GM12878 (cell line): ENCODE measurements at regions not wholly inside any gene's neighbourhood (a gene's known extent, or its start where the extent isn't known, plus 50 kb on each side); places are given as distances from the start of the nearest gene placed in this dataset.

Experiments
- ATAC-seq: fragments of 200-7000 bp; cut with Tn5 transposase; 3 replicates; pipeline ENCODE4 v1.9.1; 2020; ENCODE audit warnings: mild to moderate bottlenecking, moderate library complexity
- BruUV-seq: library from RNA; stranded (reverse); fragments of 400-500 nt; replicated peaks from 2 replicates; lab custom pipeline; 2021; lab: Mats Ljungman, UMichigan
- CTCF ChIA-PET: fragments of 300-600 bp; sonication (Branson Sonifier 250); formaldehyde crosslinking; extraction: SDS; loops from one replicate; lab custom pipeline; 2021; ENCODE audit warnings: inconsistent platforms; lab: Yijun Ruan, JAX
- POLR2A ChIA-PET: fragments of 350-600 bp; formaldehyde crosslinking; extraction: SDS; loops from one replicate; lab custom pipeline; 2021; ENCODE audit warnings: inconsistent platforms; lab: Charles Lee
- RAD21 ChIA-PET: fragments of 300-600 bp; sonication (Branson Sonifier 250); formaldehyde crosslinking; loops from one replicate; lab custom pipeline; 2023; ENCODE audit warnings: antibody characterized with exemption; ENCODE audit not compliant: unreplicated experiment; lab: Charles Lee
- SMC1A ChIA-PET: fragments of 300-600 bp; sonication (Branson Sonifier 250); formaldehyde crosslinking; loops from one replicate; lab custom pipeline; 2023; ENCODE audit not compliant: unreplicated experiment, uncharacterized antibody; lab: Charles Lee
- DNase-seq: peaks from one replicate; pipeline ENCODE4 v3.0.0-alpha.2; 2011; ENCODE audit warnings: low read depth, low spot score
- FAIRE-seq: peaks from 3 replicates; lab custom pipeline; 2011; peaks lifted over from hg19 to GRCh38; lab: Jason Lieb, UNC
- H2AFZ ChIP-seq: 2 replicates; pipeline ENCODE4 v1.6.0; 2011; ENCODE audit warnings: low read depth, low read length, control low read depth; ENCODE audit not compliant: control insufficient read depth
- H3K27ac ChIP-seq: 2 replicates; pipeline ENCODE4 v1.5.1; 2011; ENCODE audit warnings: control low read depth; ENCODE audit not compliant: control insufficient read depth, insufficient read depth
- H3K27me3 ChIP-seq, 2 experiments: replicated peaks in 1 of 2; 2 replicates each; pipeline versions ENCODE4 v1.6.0 to v1.6.1; 2011; ENCODE audit warnings: low read length in 1 of 2; ENCODE audit not compliant: control insufficient read depth in 2 of 2, insufficient read depth in 2 of 2
- H3K36me3 ChIP-seq, 2 experiments: 2 replicates each; pipeline ENCODE4 v1.5.1; 2011; ENCODE audit warnings: low read length in 1 of 2; ENCODE audit not compliant: control insufficient read depth in 2 of 2, insufficient read depth in 2 of 2
- H3K4me1 ChIP-seq: 2 replicates; pipeline ENCODE4 v1.6.1; 2011; ENCODE audit warnings: mild to moderate bottlenecking, low read length, moderate library complexity, mixed read lengths; ENCODE audit not compliant: control insufficient read depth, insufficient read depth
- H3K4me2 ChIP-seq: 2 replicates; pipeline ENCODE4 v1.6.0; 2011; ENCODE audit warnings: control low read depth; ENCODE audit not compliant: control insufficient read depth, insufficient read depth
- H3K4me3 ChIP-seq: fragments of 200-600 bp; sonication (generic); 2 replicates; pipeline ENCODE4 v1.5.1; 2016
- H3K79me2 ChIP-seq: 2 replicates; pipeline ENCODE4 v1.6.0; 2011; ENCODE audit warnings: low read length; ENCODE audit not compliant: control insufficient read depth, insufficient read depth
- H3K9ac ChIP-seq: 2 replicates; pipeline ENCODE4 v1.8.0; 2011; ENCODE audit warnings: low read length, control low read depth, mixed read lengths; ENCODE audit not compliant: control insufficient read depth, insufficient read depth
- H3K9me3 ChIP-seq: replicated peaks from 3 replicates; pipeline ENCODE4 v1.5.1; 2011; ENCODE audit warnings: mild to moderate bottlenecking, low read length; ENCODE audit not compliant: control insufficient read depth, insufficient read depth
- H4K20me1 ChIP-seq: 2 replicates; pipeline ENCODE4 v1.6.0; 2011; ENCODE audit not compliant: control insufficient read depth, insufficient read depth
- CEBPZ ChIP-seq: fragments of 150-350 bp; IDR thresholded peaks from 2 replicates; pipeline ENCODE4 v1.6.1; 2016; ENCODE audit warnings: low read depth, low read length
- CHD1 ChIP-seq: IDR thresholded peaks from 2 replicates; pipeline ENCODE4 v1.6.1; 2012; ENCODE audit warnings: low read depth, low read length, improper control_type of control experiment
- CHD2 ChIP-seq: IDR thresholded peaks from 2 replicates; pipeline ENCODE4 v1.6.1; 2011; ENCODE audit warnings: low read depth, low read length, improper control_type of control experiment, borderline replicate concordance
- FOXK2 ChIP-seq: fragments of 450-650 bp; IDR thresholded peaks from 2 replicates; pipeline ENCODE4 v1.6.1; 2017; ENCODE audit warnings: mild to moderate bottlenecking, moderate library complexity
- GATAD2B ChIP-seq: fragments of 450-650 bp; conservative IDR thresholded peaks from 2 replicates; pipeline ENCODE4 v1.6.1; 2017; ENCODE audit warnings: low read depth, mild to moderate bottlenecking, moderate library complexity
- HDGF ChIP-seq: fragments of 450-650 bp; IDR thresholded peaks from 2 replicates; pipeline ENCODE4 v1.6.1; 2016; ENCODE audit warnings: antibody characterized with exemption
- PRDM15 ChIP-seq: fragments of 450-650 bp; formaldehyde crosslinking; IDR thresholded peaks from 2 replicates; pipeline ENCODE4 v1.4.0; 2020; ENCODE audit warnings: mild to moderate bottlenecking, moderate library complexity
- RELA ChIP-seq: fragments of 450-650 bp; IDR thresholded peaks from 2 replicates; pipeline ENCODE4 v1.8.0; 2014; ENCODE audit warnings: borderline replicate concordance; ENCODE audit not compliant: partially characterized antibody
- SUZ12 ChIP-seq: fragments of 200-600 bp; sonication (generic); IDR thresholded peaks from one replicate; pipeline ENCODE4 v1.6.1; 2018; ENCODE audit warnings: antibody characterized with exemption, mild to moderate bottlenecking; ENCODE audit not compliant: unreplicated experiment
- TAF1 ChIP-seq: IDR thresholded peaks from 2 replicates; pipeline ENCODE4 v1.6.1; 2011; ENCODE audit warnings: mild to moderate bottlenecking, low read depth, low read length, borderline replicate concordance
- YY1 ChIP-seq: IDR thresholded peaks from 2 replicates; pipeline ENCODE4 v1.6.1; 2011; ENCODE audit warnings: low read depth, mild to moderate bottlenecking, low read length
- ZSCAN29 ChIP-seq: fragments of 450-650 bp; IDR thresholded peaks from 2 replicates; pipeline ENCODE4 v1.6.1; 2017; ENCODE audit warnings: mild to moderate bottlenecking, moderate library complexity
- WGBS: methylation state at CpG from one replicate; pipeline ENCODE4 v1.1.6; 2016; ENCODE audit warnings: low lambda C conversion rate; ENCODE audit not compliant: insufficient replicate concordance, insufficient coverage; ENCODE audit errors: missing lambda C conversion rate; 5-methylcytosine and 5-hydroxymethylcytosine counted together
- in situ Hi-C: fragments of 300-500 bp; cut with MboI; formaldehyde crosslinking; loops from 9 replicates; pipeline ENCODE4 v1.14.3; 2018; ENCODE audit warnings: mixed read lengths
- intact Hi-C: fragments of 100-400 bp; cut with micrococcal nuclease; formaldehyde crosslinking; loops from one replicate; pipeline ENCODE4 v1.14.2; 2022; ENCODE audit not compliant: unreplicated experiment
- TF ChIP-seq, protein P1 (sequence below): fragments of 450-650 bp; IDR thresholded peaks from 2 replicates; pipeline ENCODE4 v1.6.1; 2016; ENCODE audit warnings: mild to moderate bottlenecking

GRCh38 chr3:89690646-89691045 is 583.2 kb downstream of the EPHA3 start (continued):
- TF ChIP-seq, protein P1, sequence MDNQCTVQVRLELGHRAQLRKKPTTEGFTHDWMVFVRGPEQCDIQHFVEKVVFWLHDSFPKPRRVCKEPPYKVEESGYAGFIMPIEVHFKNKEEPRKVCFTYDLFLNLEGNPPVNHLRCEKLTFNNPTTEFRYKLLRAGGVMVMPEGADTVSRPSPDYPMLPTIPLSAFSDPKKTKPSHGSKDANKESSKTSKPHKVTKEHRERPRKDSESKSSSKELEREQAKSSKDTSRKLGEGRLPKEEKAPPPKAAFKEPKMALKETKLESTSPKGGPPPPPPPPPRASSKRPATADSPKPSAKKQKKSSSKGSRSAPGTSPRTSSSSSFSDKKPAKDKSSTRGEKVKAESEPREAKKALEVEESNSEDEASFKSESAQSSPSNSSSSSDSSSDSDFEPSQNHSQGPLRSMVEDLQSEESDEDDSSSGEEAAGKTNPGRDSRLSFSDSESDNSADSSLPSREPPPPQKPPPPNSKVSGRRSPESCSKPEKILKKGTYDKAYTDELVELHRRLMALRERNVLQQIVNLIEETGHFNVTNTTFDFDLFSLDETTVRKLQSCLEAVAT, result no peak
- TF ChIP-seq TAF1, result no peak
- TF ChIP-seq RELA, result no peak
- no peak for TF ChIP-seq CHD2

- ChIA-PET RAD21 (interaction anchor here (1.8 kb wide), 1 partner anchor 14 kb away, joined by 3 read pairs; no protein-coding TSS in a partner anchor), POLR2A (no interaction called here), CTCF (interaction anchor here (0.9 to 1.2 kb wide), 2 partner anchors 85 to 399 kb away, joined by 3 read pairs; no protein-coding TSS in a partner anchor)
- H3K79me2 ChIP-seq, result no peaks in the 10 kb centered on the region
- H4K20me1 ChIP-seq, result no peaks in the 10 kb centered on the region
- H3K4me2 ChIP-seq, result no peak overlapping the region
- no peak overlapping the region for H3K4me3 ChIP-seq
- ATAC-seq (no peak), FAIRE-seq (no peak), DNase-seq (no peak)
- no peaks in the 10 kb centered on the region for H3K9me3 ChIP-seq
- H3K9ac ChIP-seq, result no peak overlapping the region
- 0% methylated on average over 1 of the region's 1 CpG for WGBS
- no peaks in the 10 kb centered on the region for H3K4me1 ChIP-seq
- no TSS peak for BruUV-seq
- H3K36me3 ChIP-seq, result no peaks in the 10 kb centered on the region
- in situ Hi-C loops (no loop called here), intact Hi-C loops (no loop called here)
- no peak overlapping the region for H3K27ac ChIP-seq
- no peak for TF ChIP-seq SUZ12
- TF ChIP-seq HDGF, result no peak
- no peak for TF ChIP-seq YY1
- no peak for TF ChIP-seq CEBPZ
- no peak for TF ChIP-seq FOXK2
- no peak for TF ChIP-seq GATAD2B
- TF ChIP-seq CHD1, result no peak
- no peak for TF ChIP-seq TAF1
- TF ChIP-seq ZSCAN29, result no peak
- no peak for TF ChIP-seq PRDM15 (CRISPR knock-in tag)
- TF ChIP-seq, all 136 proteins: peak for 0
- no peaks in the 10 kb centered on the region for H3K27me3 ChIP-seq
- H2AFZ ChIP-seq, result no peak overlapping the region
- SMC1A ChIA-PET, result interaction anchor here (0.7 to 1.0 kb wide), 5 partner anchors 14 to 395 kb away, joined by 3 read pairs; no protein-coding TSS in a partner anchor
These were observed 585.2 kb downstream of the EPHA3 start for GRCh38 chr3:89692601-89693000.
